ENCODE measurements at regions not wholly inside any gene's neighbourhood (a gene's known extent, or its start where the extent isn't known, plus 50 kb on each side); places are given as distances from the start of the nearest gene placed in this dataset.
"Not testable (repeated sequence)": the region's sequence is repeated elsewhere in the genome, so short reads cannot be mapped to it uniquely, and the experiment has no call there.

- no peak for DNase-seq
Observed at GRCh38 chr3:95476534-95476933, 1337.9 kb upstream of the EPHA6 start.

GRCh38 chr3:95506174-95506573, 1308.2 kb upstream of the EPHA6 start:
- no peak for DNase-seq

GRCh38 chr3:95508124-95508523, 1306.3 kb upstream of the EPHA6 start:
- DNase-seq = no peak

GRCh38 chr3:95511828-95512227, 1302.6 kb upstream of the EPHA6 start:
- DNase-seq = no peak

- DNase-seq = no peak
Observed at GRCh38 chr3:95514260-95514659, 1300.1 kb upstream of the EPHA6 start.

- DNase-seq = no peak
Observed at GRCh38 chr3:95521396-95521795, 1293.0 kb upstream of the EPHA6 start.

- no peak for DNase-seq
Observed at GRCh38 chr3:95522449-95522848, 1291.9 kb upstream of the EPHA6 start.

- no peak for DNase-seq
Observed at GRCh38 chr3:95539950-95540483, 1274.4 kb upstream of the EPHA6 start.

GRCh38 chr3:95565502-95565901, 1248.9 kb upstream of the EPHA6 start:
- no peak for DNase-seq

- no peak for DNase-seq
Observed at GRCh38 chr3:95567346-95567745, 1247.0 kb upstream of the EPHA6 start.

GRCh38 chr3:95586754-95587153, 1227.6 kb upstream of the EPHA6 start:
- DNase-seq = no peak

GRCh38 chr3:95587641-95588040, 1226.8 kb upstream of the EPHA6 start:
- DNase-seq = not testable (repeated sequence)

- no peak for DNase-seq
Observed at GRCh38 chr3:95588473-95588872, 1225.9 kb upstream of the EPHA6 start.

GRCh38 chr3:95595416-95596075, 1218.8 kb upstream of the EPHA6 start:
- no peak for DNase-seq

GRCh38 chr3:95607926-95608325, 1206.5 kb upstream of the EPHA6 start:
- no peak for DNase-seq

GRCh38 chr3:95609411-95609810, 1205.0 kb upstream of the EPHA6 start:
- DNase-seq = no peak

- no peak for DNase-seq
Observed at GRCh38 chr3:95612611-95613010, 1201.8 kb upstream of the EPHA6 start.

GRCh38 chr3:95613993-95614392, 1200.4 kb upstream of the EPHA6 start:
- DNase-seq = no peak

GRCh38 chr3:95615592-95616310, 1198.6 kb upstream of the EPHA6 start:
- no peak for DNase-seq

- no peak for DNase-seq
Observed at GRCh38 chr3:95626107-95626506, 1188.3 kb upstream of the EPHA6 start.

- DNase-seq = no peak
Observed at GRCh38 chr3:95627293-95627692, 1187.1 kb upstream of the EPHA6 start.

GRCh38 chr3:95627697-95628096, 1186.7 kb upstream of the EPHA6 start:
- no peak for DNase-seq

- no peak for DNase-seq
Observed at GRCh38 chr3:95629802-95630201, 1184.6 kb upstream of the EPHA6 start.

- DNase-seq = no peak
Observed at GRCh38 chr3:95645291-95645690, 1169.1 kb upstream of the EPHA6 start.
